ENCODE measurements at regions not wholly inside any gene's neighbourhood (a gene's known extent, or its start where the extent isn't known, plus 50 kb on each side); places are given as distances from the start of the nearest gene placed in this dataset.
"Not testable (repeated sequence)": the region's sequence is repeated elsewhere in the genome, so short reads cannot be mapped to it uniquely, and the experiment has no call there.

- ATAC-seq (ENCODE audit: low FRiP score) (no peak), DNase-seq (ENCODE audit: low spot score) (no peak)
- TF ChIP-seq CTCF (IDR thresholded peaks at IDR 0.05), result no peak
Observed at GRCh38 chr7:108920490-108920889, 350.8 kb downstream of the DNAJB9 start.

- ATAC-seq (ENCODE audit: low FRiP score), result not testable (repeated sequence)
Observed at GRCh38 chr7:108943048-108943447, 373.4 kb downstream of the DNAJB9 start.

GRCh38 chr7:108947526-108947925, 377.9 kb downstream of the DNAJB9 start:
- ATAC-seq (ENCODE audit: low FRiP score), result no peak
- DNase-seq (ENCODE audit: low spot score), result no peak
- no peak for TF ChIP-seq CTCF (IDR thresholded peaks at IDR 0.05)

More at GRCh38 chr7:108943048-108943447, 373.4 kb downstream of the DNAJB9 start:
- not testable (repeated sequence) for DNase-seq (ENCODE audit: low spot score)

DNA sequence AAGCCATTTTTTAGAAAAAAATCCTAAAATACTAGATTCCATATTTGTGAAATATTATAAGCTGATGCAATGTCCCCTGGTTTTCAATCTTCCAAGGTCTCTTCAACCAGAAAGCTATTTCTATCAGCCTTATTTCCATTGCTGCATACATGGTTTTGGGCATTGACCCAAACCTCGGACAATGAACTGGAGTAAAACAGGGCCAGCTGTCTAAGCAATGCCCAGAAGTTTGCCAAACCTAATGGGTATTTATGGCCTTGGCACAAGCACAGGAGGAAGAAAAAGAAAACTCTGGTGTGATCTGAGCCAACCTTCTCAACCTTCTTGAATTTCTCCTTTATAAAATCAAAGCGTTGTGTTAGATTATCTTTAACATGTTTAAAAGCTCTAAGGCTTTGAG, 402.3 kb downstream of the DNAJB9 start:
- TF ChIP-seq CTCF (IDR thresholded peaks at IDR 0.05), result no peak
- ATAC-seq (ENCODE audit: low FRiP score), result no peak
- DNase-seq (ENCODE audit: low spot score), result no peak

- ATAC-seq (ENCODE audit: low FRiP score) (no peak), DNase-seq (ENCODE audit: low spot score) (no peak)
- no peak for TF ChIP-seq CTCF (IDR thresholded peaks at IDR 0.05)
Observed at GRCh38 chr7:108973075-108973474, 403.4 kb downstream of the DNAJB9 start.

- TF ChIP-seq CTCF (IDR thresholded peaks at IDR 0.05), result no peak
- ATAC-seq (ENCODE audit: low FRiP score) (no peak), DNase-seq (ENCODE audit: low spot score) (no peak)
Observed at GRCh38 chr7:108974641-108975040, 405.0 kb downstream of the DNAJB9 start.

GRCh38 chr7:108985037-108985436, 415.4 kb downstream of the DNAJB9 start:
- DNase-seq (ENCODE audit: low spot score) (no peak), ATAC-seq (ENCODE audit: low FRiP score) (no peak)
- TF ChIP-seq CTCF (IDR thresholded peaks at IDR 0.05), result no peak

- ATAC-seq (ENCODE audit: low FRiP score), result no peak
- DNase-seq (ENCODE audit: low spot score), result no peak
- TF ChIP-seq CTCF (IDR thresholded peaks at IDR 0.05), result no peak
Observed at GRCh38 chr7:108989319-108989718, 419.6 kb downstream of the DNAJB9 start.
